ENCODE measurements at regions not wholly inside any gene's neighbourhood (a gene's known extent, or its start where the extent isn't known, plus 50 kb on each side); places are given as distances from the start of the nearest gene placed in this dataset.

DNA sequence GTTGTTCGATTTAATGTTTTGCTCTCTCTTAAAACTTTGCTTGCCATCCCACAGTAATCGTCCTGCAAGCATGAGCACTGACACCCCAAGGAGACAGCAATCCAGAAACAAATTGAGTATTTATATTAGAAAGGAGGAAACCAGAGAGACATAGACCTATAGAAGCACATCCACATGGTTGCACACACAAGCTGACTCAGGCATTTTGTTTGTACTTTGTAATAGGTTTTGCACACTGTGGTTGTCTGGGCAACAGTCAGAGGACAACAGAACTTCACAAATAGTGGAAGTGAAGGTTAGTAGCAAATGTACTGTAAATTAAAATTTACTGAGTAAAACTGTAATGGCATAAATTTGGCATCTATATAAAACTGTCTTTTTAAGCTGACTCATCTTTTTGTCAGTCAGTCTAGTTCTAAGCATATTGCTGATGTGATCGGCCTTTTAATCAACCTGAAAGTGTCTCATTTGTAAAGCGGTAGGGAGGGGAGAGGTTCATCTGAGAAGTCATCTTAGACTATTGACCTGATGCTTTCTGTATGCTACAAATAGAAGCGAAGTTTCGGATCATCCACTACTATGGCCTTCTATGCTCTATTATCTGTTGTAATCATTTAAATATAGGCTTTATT, 1624.7 kb downstream of the ARAP2 start:
- in situ Hi-C loops (cut with HindIII; ENCODE audit: low pct_unique_long_range_greater_than_20kb, low sequenced_read_pairs) (no loop called here), intact Hi-C loops (cut with micrococcal nuclease; ENCODE audit: unreplicated experiment) (no loop called here)
- ChIA-PET CTCF (no interaction called here), POLR2A (no interaction called here)
- no peaks in the 10 kb centered on the region for H3K4me1 ChIP-seq (ENCODE audit: control insufficient read depth, insufficient read depth, low read length)
- DNase-seq (ENCODE audit: low read depth, low spot score): no peak
- H3K36me3 ChIP-seq (ENCODE audit: control insufficient read depth, insufficient read depth, low read length): no peaks in the 10 kb centered on the region
- no peak overlapping the region for H3K27ac ChIP-seq (ENCODE audit: low read length)
- H3K4me3 ChIP-seq (ENCODE audit: low read depth in 2 of 2, low read length in 2 of 2): no peak overlapping the region
- H3K27me3 ChIP-seq (ENCODE audit: control insufficient read depth, insufficient read depth, low read length): no peaks in the 10 kb centered on the region
- H3K9me3 ChIP-seq (ENCODE audit: control insufficient read depth, insufficient read depth, low read depth, low read length): no peaks in the 10 kb centered on the region
- no TSS peak for BruUV-seq (replicated peaks)
- no peak for ATAC-seq
- no peak for TF ChIP-seq TCF7L2 (IDR thresholded peaks at IDR 0.05; ENCODE audit: low read depth, low read length)
- no peak for TF ChIP-seq REST (IDR thresholded peaks at IDR 0.05; ENCODE audit: insufficient read depth in 1 of 2, low read depth in 2 of 2, low read length in 1 of 2)
- no peak for TF ChIP-seq SIN3A (IDR thresholded peaks at IDR 0.05; ENCODE audit: borderline replicate concordance, insufficient read depth, low read depth, low read length)
- TF ChIP-seq, protein P1, sequence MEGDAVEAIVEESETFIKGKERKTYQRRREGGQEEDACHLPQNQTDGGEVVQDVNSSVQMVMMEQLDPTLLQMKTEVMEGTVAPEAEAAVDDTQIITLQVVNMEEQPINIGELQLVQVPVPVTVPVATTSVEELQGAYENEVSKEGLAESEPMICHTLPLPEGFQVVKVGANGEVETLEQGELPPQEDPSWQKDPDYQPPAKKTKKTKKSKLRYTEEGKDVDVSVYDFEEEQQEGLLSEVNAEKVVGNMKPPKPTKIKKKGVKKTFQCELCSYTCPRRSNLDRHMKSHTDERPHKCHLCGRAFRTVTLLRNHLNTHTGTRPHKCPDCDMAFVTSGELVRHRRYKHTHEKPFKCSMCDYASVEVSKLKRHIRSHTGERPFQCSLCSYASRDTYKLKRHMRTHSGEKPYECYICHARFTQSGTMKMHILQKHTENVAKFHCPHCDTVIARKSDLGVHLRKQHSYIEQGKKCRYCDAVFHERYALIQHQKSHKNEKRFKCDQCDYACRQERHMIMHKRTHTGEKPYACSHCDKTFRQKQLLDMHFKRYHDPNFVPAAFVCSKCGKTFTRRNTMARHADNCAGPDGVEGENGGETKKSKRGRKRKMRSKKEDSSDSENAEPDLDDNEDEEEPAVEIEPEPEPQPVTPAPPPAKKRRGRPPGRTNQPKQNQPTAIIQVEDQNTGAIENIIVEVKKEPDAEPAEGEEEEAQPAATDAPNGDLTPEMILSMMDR (IDR thresholded peaks at IDR 0.05): no peak
- no peak for TF ChIP-seq POLR2AphosphoS5 (IDR thresholded peaks at IDR 0.05; ENCODE audit: low read depth, low read length)

DNA sequence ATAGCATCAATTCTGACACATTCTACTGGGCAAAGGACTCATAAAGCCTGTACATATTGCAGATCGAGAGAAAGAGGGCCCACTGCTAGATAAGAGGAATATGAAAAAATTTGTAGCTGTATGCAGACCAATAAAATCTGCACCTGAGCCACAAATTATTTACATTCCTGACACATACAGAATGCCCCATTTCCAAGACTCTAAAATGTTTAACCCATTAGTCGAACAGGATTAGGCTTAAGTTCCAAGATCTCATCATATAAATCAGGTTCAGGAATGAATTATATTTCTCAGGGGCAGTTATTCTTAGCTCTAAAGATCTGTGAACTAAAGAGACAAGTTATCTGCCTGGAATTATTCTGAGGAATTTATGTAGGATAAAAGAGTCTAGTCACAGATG, 1615.8 kb downstream of the ARAP2 start:
- Histone ChIP-seq H3K9me3 (ENCODE audit: control insufficient read depth, insufficient read depth, low read depth, low read length) (no peaks in the 10 kb centered on the region), H3K36me3 (ENCODE audit: control insufficient read depth, insufficient read depth, low read length) (no peaks in the 10 kb centered on the region), H3K27ac (ENCODE audit: low read length) (no peak overlapping the region), H3K4me3 (ENCODE audit: low read depth in 2 of 2, low read length in 2 of 2) (no peak overlapping the region), H3K4me1 (ENCODE audit: control insufficient read depth, insufficient read depth, low read length) (no peaks in the 10 kb centered on the region), H3K27me3 (ENCODE audit: control insufficient read depth, insufficient read depth, low read length) (no peaks in the 10 kb centered on the region)
- TF ChIP-seq SIN3A (IDR thresholded peaks at IDR 0.05; ENCODE audit: borderline replicate concordance, insufficient read depth, low read depth, low read length) (no peak), TCF7L2 (IDR thresholded peaks at IDR 0.05; ENCODE audit: low read depth, low read length) (no peak), POLR2AphosphoS5 (IDR thresholded peaks at IDR 0.05; ENCODE audit: low read depth, low read length) (no peak), REST (IDR thresholded peaks at IDR 0.05; ENCODE audit: insufficient read depth in 1 of 2, low read depth in 2 of 2, low read length in 1 of 2) (no peak)
- TF ChIP-seq, protein P1 (IDR thresholded peaks at IDR 0.05): no peak
- in situ Hi-C loops (cut with HindIII; ENCODE audit: low pct_unique_long_range_greater_than_20kb, low sequenced_read_pairs) (no loop called here), intact Hi-C loops (cut with micrococcal nuclease; ENCODE audit: unreplicated experiment) (no loop called here)
- no TSS peak for BruUV-seq (replicated peaks)
- CTCF ChIA-PET: no interaction called here
- POLR2A ChIA-PET: interaction anchor here (0.6 kb wide), 1 partner anchor 1228 kb away, joined by 3 read pairs; no protein-coding TSS in a partner anchor
- DNase-seq (ENCODE audit: low read depth, low spot score) (no peak), ATAC-seq (no peak)

Measured in Panc1 (cell line).